Breast epithelium (tissue), 4 donors: ENCODE measurements at regions not wholly inside any gene's neighbourhood (a gene's known extent, or its start where the extent isn't known, plus 50 kb on each side); places are given as distances from the start of the nearest gene placed in this dataset.
"Not testable (repeated sequence)": the region's sequence is repeated elsewhere in the genome, so short reads cannot be mapped to it uniquely, and the experiment has no call there.

ENCODE experiments used
- DNase-seq, 2 donors: peaks; one replicate each; pipeline ENCODE4 v3.0.0-alpha.2; 2019; ENCODE audit warnings: low spot score in 2 of 2
- H3K27ac ChIP-seq, 2 donors: fragments of 200-600 bp; sonication (generic) in 1 of 2; one replicate each; pipeline ENCODE4 v1.5.1; 2016 to 2019; ENCODE audit warnings: mild to moderate bottlenecking in 1 of 2
- H3K27me3 ChIP-seq, 2 donors: fragments of 200-600 bp; sonication (generic) in 1 of 2; one replicate each; pipeline versions ENCODE4 v1.5.1 to v1.6.0; 2017 to 2019; ENCODE audit warnings: control low read depth in 1 of 2, mild to moderate bottlenecking in 1 of 2
- H3K36me3 ChIP-seq: fragments of 200-600 bp; one replicate; pipeline ENCODE4 v1.5.1; 2019
- H3K4me1 ChIP-seq, 2 donors: fragments of 200-600 bp; sonication (generic); one replicate each; pipeline ENCODE4 v1.5.1; 2016 to 2019; ENCODE audit warnings: control low read depth in 1 of 2
- H3K4me3 ChIP-seq, 3 donors: fragments of 200-600 bp; sonication (generic); 1 replicate in 2 of 3; 2 replicates in 1 of 3; pipeline ENCODE4 v1.5.1; 2016 to 2019; ENCODE audit warnings: mild to moderate bottlenecking in 3 of 3, moderate library complexity in 2 of 3
- H3K9me3 ChIP-seq, 2 donors: fragments of 200-600 bp; sonication (generic) in 1 of 2; one replicate each; pipeline ENCODE4 v1.5.1; 2016 to 2019; ENCODE audit warnings: control low read depth in 1 of 2
- CTCF ChIP-seq, 3 donors: fragments of 450-650 bp; IDR thresholded peaks; one replicate each; pipeline ENCODE4 v1.5.1; 2016 to 2017; ENCODE audit warnings: antibody characterized with exemption in 3 of 3, mild to moderate bottlenecking in 3 of 3, moderate library complexity in 3 of 3
- POLR2A ChIP-seq: fragments of 450-650 bp; IDR thresholded peaks from one replicate; pipeline ENCODE4 v1.6.1; 2016; ENCODE audit warnings: antibody characterized with exemption, mild to moderate bottlenecking, moderate library complexity
- POLR2AphosphoS5 ChIP-seq, 3 donors: sonication (generic); formaldehyde crosslinking; IDR thresholded peaks; one replicate each; pipeline ENCODE4 v1.6.1; 2017; ENCODE audit warnings: antibody characterized with exemption in 3 of 3
- intact Hi-C: fragments of 100-400 bp; cut with DNase I; formaldehyde crosslinking; loops from one replicate; pipeline ENCODE4 v1.15.1; 2023; ENCODE audit warnings: low total_unique reads

- intact Hi-C loops = no loop called here
- TF ChIP-seq POLR2AphosphoS5 (IDR thresholded peaks at IDR 0.05) (no peak), POLR2A (no peak), CTCF (IDR thresholded peaks at IDR 0.05) (no peak)
Measured at GRCh38 chr5:74534397-74535129, 106.0 kb downstream of the ENC1 start.

GRCh38 chr5:74530326-74531050 is 110.0 kb downstream of the ENC1 start:
- DNase-seq = no peak
- TF ChIP-seq POLR2AphosphoS5 (IDR thresholded peaks at IDR 0.05) (no peak), POLR2A (no peak), CTCF (IDR thresholded peaks at IDR 0.05) (no peak)
- Histone ChIP-seq H3K4me1 (no peaks in the 10 kb centered on the region), H3K4me3 (no peak overlapping the region), H3K36me3 (no peaks in the 10 kb centered on the region), H3K9me3 (peaks cover 4 to 6% of the 10 kb centered on the region in 2 donors), H3K27me3 (no peaks in the 10 kb centered on the region), H3K27ac (no peak overlapping the region)
- intact Hi-C loops = no loop called here

More at GRCh38 chr5:74534397-74535129, 106.0 kb downstream of the ENC1 start:
- no peak overlapping the region for H3K27ac ChIP-seq
- DNase-seq = no peak
- peaks cover 4 to 6% of the 10 kb centered on the region in 2 donors for H3K9me3 ChIP-seq
- peaks cover 0 to 2% of the 10 kb centered on the region in 2 donors for H3K4me1 ChIP-seq
- H3K36me3 ChIP-seq = no peaks in the 10 kb centered on the region
- no peak overlapping the region for H3K4me3 ChIP-seq
- no peaks in the 10 kb centered on the region for H3K27me3 ChIP-seq

- Histone ChIP-seq H3K9me3 (peaks cover under 1 to 6% of the 10 kb centered on the region in 2 donors), H3K27me3 (no peaks in the 10 kb centered on the region), H3K4me1 (no peaks in the 10 kb centered on the region), H3K27ac (no peak overlapping the region), H3K36me3 (no peaks in the 10 kb centered on the region), H3K4me3 (no peak overlapping the region)
- DNase-seq = no peak
- intact Hi-C loops = no loop called here
- TF ChIP-seq POLR2AphosphoS5 (IDR thresholded peaks at IDR 0.05) (no peak), POLR2A (no peak), CTCF (IDR thresholded peaks at IDR 0.05) (no peak)
Measured at GRCh38 chr5:74529101-74529500, 111.4 kb downstream of the ENC1 start.

GRCh38 chr5:74526111-74526510 is 114.4 kb downstream of the ENC1 start:
- Histone ChIP-seq H3K27me3 (no peaks in the 10 kb centered on the region), H3K36me3 (no peaks in the 10 kb centered on the region), H3K27ac (no peak overlapping the region), H3K4me3 (no peak overlapping the region), H3K4me1 (no peaks in the 10 kb centered on the region), H3K9me3 (peaks cover 10 to 12% of the 10 kb centered on the region in 2 donors)
- no peak for TF ChIP-seq CTCF (IDR thresholded peaks at IDR 0.05)
- TF ChIP-seq POLR2A = no peak
- TF ChIP-seq POLR2AphosphoS5 (IDR thresholded peaks at IDR 0.05) = no peak
- intact Hi-C loops = no loop called here
- no peak for DNase-seq

- intact Hi-C loops, H3K36me3 ChIP-seq, DNase-seq, H3K27me3 ChIP-seq, H3K4me3 ChIP-seq, H3K27ac ChIP-seq, H3K4me1 ChIP-seq: not testable (repeated sequence)
- H3K9me3 ChIP-seq = peaks cover 10 to 12% of the 10 kb centered on the region in 2 donors
Measured at GRCh38 chr5:74524767-74525166, 115.8 kb downstream of the ENC1 start.

GRCh38 chr5:74523698-74524097 is 116.8 kb downstream of the ENC1 start:
- H3K27ac ChIP-seq, H3K27me3 ChIP-seq, intact Hi-C loops, H3K36me3 ChIP-seq, H3K4me3 ChIP-seq, DNase-seq, H3K4me1 ChIP-seq: not testable (repeated sequence)
- peaks cover 10 to 12% of the 10 kb centered on the region in 2 donors for H3K9me3 ChIP-seq

- H3K4me3 ChIP-seq, DNase-seq, H3K27ac ChIP-seq, H3K4me1 ChIP-seq, intact Hi-C loops, H3K27me3 ChIP-seq, H3K36me3 ChIP-seq: not testable (repeated sequence)
- H3K9me3 ChIP-seq = peaks cover 10 to 12% of the 10 kb centered on the region in 2 donors
Measured at GRCh38 chr5:74522838-74523237, 117.7 kb downstream of the ENC1 start.
